Endothelial cell of umbilical vein (primary cell): ENCODE measurements at regions not wholly inside any gene's neighbourhood (a gene's known extent, or its start where the extent isn't known, plus 50 kb on each side); places are given as distances from the start of the nearest gene placed in this dataset.

Experiments
- BruUV-seq: library from RNA; stranded (reverse); fragments of 400-500 nt; replicated peaks from 2 replicates; lab custom pipeline; 2021; lab: Mats Ljungman, UMichigan
- CTCF ChIA-PET: fragments of 300-600, 350-600 bp; sonication (Branson Sonifier 250); formaldehyde crosslinking; loops from one replicate; lab custom pipeline; 2021; ENCODE audit warnings: antibody characterized with exemption, inconsistent platforms; lab: Charles Lee
- POLR2A ChIA-PET: fragments of 300-600, 350-600 bp; sonication (Branson Sonifier 250); formaldehyde crosslinking; loops from one replicate; lab custom pipeline; 2021; ENCODE audit warnings: antibody characterized with exemption, inconsistent platforms; lab: Charles Lee
- DNase-seq: peaks from one replicate; pipeline ENCODE4 v3.0.0-alpha.2; 2011; ENCODE audit warnings: low read depth, low spot score
- FAIRE-seq: peaks from 2 replicates; lab custom pipeline; 2011; peaks lifted over from hg19 to GRCh38; lab: Jason Lieb, UNC
- H2AFZ ChIP-seq: 2 replicates; pipeline ENCODE4 v1.6.0; 2012; ENCODE audit warnings: low read depth, low read length, control low read depth, inconsistent platforms
- H3K27ac ChIP-seq: 2 replicates; pipeline ENCODE4 v1.5.1; 2011; ENCODE audit warnings: low read depth, mild to moderate bottlenecking, control low read depth, low read length, moderate library complexity; ENCODE audit not compliant: insufficient read depth
- H3K27me3 ChIP-seq, 2 experiments: 2 replicates each; pipeline versions ENCODE4 v1.6.0 to v1.6.1; 2011; ENCODE audit warnings: low read length in 2 of 2, mixed read lengths in 1 of 2; ENCODE audit not compliant: control insufficient read depth in 2 of 2, insufficient read depth in 2 of 2
- H3K36me3 ChIP-seq, 2 experiments: 2 replicates in 1 of 2; 3 replicates in 1 of 2; pipeline ENCODE4 v1.5.1; 2011; ENCODE audit warnings: low read length in 2 of 2, mild to moderate bottlenecking in 1 of 2, moderate library complexity in 1 of 2; ENCODE audit not compliant: control insufficient read depth in 2 of 2, insufficient read depth in 2 of 2; ENCODE audit errors: extremely low read depth in 1 of 2
- H3K4me1 ChIP-seq: 3 replicates; pipeline ENCODE4 v1.5.1; 2011; ENCODE audit warnings: mild to moderate bottlenecking, low read length; ENCODE audit not compliant: control insufficient read depth, insufficient read depth; ENCODE audit errors: extremely low read depth
- H3K4me2 ChIP-seq: 2 replicates; pipeline ENCODE4 v1.6.1; 2011; ENCODE audit warnings: low read length, control low read depth, mixed read lengths; ENCODE audit not compliant: insufficient read depth
- H3K4me3 ChIP-seq, 3 experiments: fragments of 200-600 bp in 1 of 3; sonication (generic), shearing (Covaris generic) in 1 of 3; replicated peaks in 1 of 3; 2 replicates each; pipeline ENCODE4 v1.5.1; 2011 to 2016; ENCODE audit warnings: control low read depth in 3 of 3, low read length in 3 of 3, mild to moderate bottlenecking in 2 of 3, inconsistent platforms in 1 of 3, low read depth in 1 of 3, moderate library complexity in 1 of 3; ENCODE audit not compliant: insufficient read depth in 1 of 3
- H3K79me2 ChIP-seq: 2 replicates; pipeline ENCODE4 v1.6.0; 2012; ENCODE audit warnings: low read length, inconsistent platforms; ENCODE audit not compliant: control insufficient read depth, insufficient read depth
- H3K9ac ChIP-seq: replicated peaks from 2 replicates; pipeline ENCODE3; 2011; ENCODE audit warnings: low read length, control low read depth; ENCODE audit not compliant: insufficient read depth; ENCODE audit errors: extremely low read depth
- H3K9me1 ChIP-seq: replicated peaks from 3 replicates; pipeline ENCODE4 v1.6.0; 2011; ENCODE audit warnings: mild to moderate bottlenecking, low read length; ENCODE audit not compliant: control insufficient read depth, insufficient read depth; ENCODE audit errors: extremely low read depth
- H3K9me3 ChIP-seq: replicated peaks from 2 replicates; pipeline ENCODE4 v1.5.1; 2012; ENCODE audit warnings: low read length, inconsistent platforms; ENCODE audit not compliant: control insufficient read depth, insufficient read depth
- H4K20me1 ChIP-seq: replicated peaks from 2 replicates; pipeline ENCODE3; 2011; ENCODE audit warnings: mild to moderate bottlenecking, low read length; ENCODE audit not compliant: control insufficient read depth, insufficient read depth; ENCODE audit errors: extremely low read depth
- EZH2 ChIP-seq: IDR thresholded peaks from 2 replicates; pipeline ENCODE4 v1.6.1; 2012; ENCODE audit warnings: borderline replicate concordance, low read depth, mild to moderate bottlenecking, moderate library complexity, low read length, inconsistent platforms; ENCODE audit not compliant: severe bottlenecking
- FOS ChIP-seq: IDR thresholded peaks from 2 replicates; pipeline ENCODE4 v1.6.1; 2011; ENCODE audit warnings: mild to moderate bottlenecking, low read length, moderate library complexity, borderline replicate concordance; ENCODE audit not compliant: insufficient read depth
- GATA2 ChIP-seq: IDR thresholded peaks from 2 replicates; pipeline ENCODE4 v1.7.0; 2011; ENCODE audit warnings: low read depth, mild to moderate bottlenecking, moderate library complexity, mixed read lengths, low read length; ENCODE audit not compliant: insufficient read length, insufficient read depth
- JUN ChIP-seq: IDR thresholded peaks from 2 replicates; pipeline ENCODE4 v1.6.1; 2011; ENCODE audit warnings: borderline replicate concordance, low read depth; ENCODE audit not compliant: insufficient read length, insufficient read depth
- MYC ChIP-seq: IDR thresholded peaks from one replicate; pipeline ENCODE4 v1.6.1; 2011; ENCODE audit warnings: mild to moderate bottlenecking, low read depth, low read length
- POLR2A ChIP-seq: IDR thresholded peaks from 2 replicates; pipeline ENCODE4 v1.6.1; 2012; ENCODE audit warnings: low read depth, mild to moderate bottlenecking, control low read depth, low read length
- POLR2AphosphoS5 ChIP-seq: IDR thresholded peaks from 2 replicates; pipeline ENCODE4 v1.6.1; 2012; ENCODE audit warnings: low read depth, mild to moderate bottlenecking, control low read depth, low read length, moderate library complexity; ENCODE audit not compliant: insufficient read depth
- dilution Hi-C: fragments of 300-500 bp; cut with MboI; formaldehyde crosslinking; loops from one replicate; pipeline ENCODE4 v1.15.0; 2019; ENCODE audit warnings: low sequenced_read_pairs; ENCODE audit not compliant: extremely low pct_ligation_motif_present
- intact Hi-C: fragments of 100-400 bp; cut with micrococcal nuclease; formaldehyde crosslinking; loops from one replicate; pipeline ENCODE4 v1.10.0; 2022
- TF ChIP-seq, protein P1 (sequence below), 2 donors: IDR thresholded peaks; 1 replicate in 1 of 2; 2 replicates in 1 of 2; pipeline ENCODE4 v1.5.1; 2011; ENCODE audit warnings: low read length in 2 of 2, mild to moderate bottlenecking in 2 of 2, moderate library complexity in 2 of 2, control low read depth in 1 of 2, inconsistent platforms in 1 of 2, low read depth in 1 of 2; ENCODE audit not compliant: insufficient read depth in 1 of 2; ENCODE audit errors: extremely low read depth in 1 of 2
- TF ChIP-seq, protein P2 (sequence below): IDR thresholded peaks from 2 replicates; pipeline ENCODE4 v1.6.1; 2011; ENCODE audit not compliant: insufficient read depth, insufficient read length

DNA sequence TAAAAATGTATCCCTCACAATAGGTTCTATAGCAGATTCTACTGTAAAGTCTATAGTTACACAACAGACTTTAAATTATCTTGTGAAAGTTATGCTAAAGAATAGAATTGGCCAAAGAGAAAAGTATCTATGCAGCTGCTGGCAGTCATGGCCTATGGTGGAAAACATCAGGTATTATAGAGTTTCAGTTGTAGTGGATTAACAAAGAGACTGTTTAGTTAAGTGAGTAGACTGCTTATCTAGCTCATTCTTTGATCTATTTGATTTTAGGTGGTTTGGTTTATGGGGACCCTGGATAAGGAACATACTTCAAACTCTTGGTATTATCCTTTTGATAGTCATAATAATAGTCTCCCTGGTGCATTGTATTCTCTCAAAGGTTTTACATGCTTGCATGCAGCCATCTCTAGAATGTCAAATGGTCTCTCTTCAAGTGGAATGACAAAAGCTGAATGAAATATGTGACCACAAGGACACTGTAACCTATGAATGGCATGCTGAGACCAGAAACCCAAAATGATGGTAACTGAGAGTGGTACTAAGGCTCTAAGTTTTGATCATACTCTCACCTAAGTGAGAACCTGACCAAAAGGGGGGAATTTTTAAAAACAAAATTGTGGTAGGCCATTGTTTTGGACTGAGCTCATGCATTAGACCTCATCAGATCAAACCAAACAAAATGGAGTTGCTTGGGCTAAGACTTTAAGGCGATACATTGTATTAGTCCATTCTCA, 54.9 kb upstream of the NAMPT start:
- FAIRE-seq (no peak), DNase-seq (no peak)
- no TSS peak for BruUV-seq
- H3K9me1 ChIP-seq: no peaks in the 10 kb centered on the region
- no peak for TF ChIP-seq JUN
- TF ChIP-seq, protein P1, sequence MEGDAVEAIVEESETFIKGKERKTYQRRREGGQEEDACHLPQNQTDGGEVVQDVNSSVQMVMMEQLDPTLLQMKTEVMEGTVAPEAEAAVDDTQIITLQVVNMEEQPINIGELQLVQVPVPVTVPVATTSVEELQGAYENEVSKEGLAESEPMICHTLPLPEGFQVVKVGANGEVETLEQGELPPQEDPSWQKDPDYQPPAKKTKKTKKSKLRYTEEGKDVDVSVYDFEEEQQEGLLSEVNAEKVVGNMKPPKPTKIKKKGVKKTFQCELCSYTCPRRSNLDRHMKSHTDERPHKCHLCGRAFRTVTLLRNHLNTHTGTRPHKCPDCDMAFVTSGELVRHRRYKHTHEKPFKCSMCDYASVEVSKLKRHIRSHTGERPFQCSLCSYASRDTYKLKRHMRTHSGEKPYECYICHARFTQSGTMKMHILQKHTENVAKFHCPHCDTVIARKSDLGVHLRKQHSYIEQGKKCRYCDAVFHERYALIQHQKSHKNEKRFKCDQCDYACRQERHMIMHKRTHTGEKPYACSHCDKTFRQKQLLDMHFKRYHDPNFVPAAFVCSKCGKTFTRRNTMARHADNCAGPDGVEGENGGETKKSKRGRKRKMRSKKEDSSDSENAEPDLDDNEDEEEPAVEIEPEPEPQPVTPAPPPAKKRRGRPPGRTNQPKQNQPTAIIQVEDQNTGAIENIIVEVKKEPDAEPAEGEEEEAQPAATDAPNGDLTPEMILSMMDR (IDR thresholded peaks at IDR 0.05; ENCODE audit: extremely low read depth in 1 of 2, insufficient read depth in 1 of 2, low read depth in 1 of 2, low read length in 2 of 2): no peak
- no peak for TF ChIP-seq MYC
- TF ChIP-seq, protein P2, sequence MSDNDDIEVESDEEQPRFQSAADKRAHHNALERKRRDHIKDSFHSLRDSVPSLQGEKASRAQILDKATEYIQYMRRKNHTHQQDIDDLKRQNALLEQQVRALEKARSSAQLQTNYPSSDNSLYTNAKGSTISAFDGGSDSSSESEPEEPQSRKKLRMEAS: no peak
- TF ChIP-seq POLR2A: no peak
- TF ChIP-seq FOS: no peak
- no peak for TF ChIP-seq GATA2
- no peak for TF ChIP-seq POLR2AphosphoS5
- no peak for TF ChIP-seq EZH2
- no peak overlapping the region for H3K4me2 ChIP-seq
- ChIA-PET POLR2A (no interaction called here), CTCF (interaction anchor here (1.3 kb wide), 1 partner anchor 13 kb away, joined by 3 read pairs; no protein-coding TSS in a partner anchor)
- intact Hi-C loops (no loop called here), dilution Hi-C loops (no loop called here)
- H3K27me3 ChIP-seq: no peaks in the 10 kb centered on the region
- no peaks in the 10 kb centered on the region for H3K36me3 ChIP-seq
- no peak overlapping the region for H2AFZ ChIP-seq
- H3K4me1 ChIP-seq: peaks cover 5% of the 10 kb centered on the region
- no peak overlapping the region for H3K9ac ChIP-seq
- H3K27ac ChIP-seq: no peak overlapping the region
- no peaks in the 10 kb centered on the region for H3K9me3 ChIP-seq
- no peaks in the 10 kb centered on the region for H4K20me1 ChIP-seq
- no peak overlapping the region for H3K4me3 ChIP-seq
- H3K79me2 ChIP-seq: no peaks in the 10 kb centered on the region
